ENCODE measurements at regions not wholly inside any gene's neighbourhood (a gene's known extent, or its start where the extent isn't known, plus 50 kb on each side); places are given as distances from the start of the nearest gene placed in this dataset.
"Not testable (repeated sequence)": the region's sequence is repeated elsewhere in the genome, so short reads cannot be mapped to it uniquely, and the experiment has no call there.

DNA sequence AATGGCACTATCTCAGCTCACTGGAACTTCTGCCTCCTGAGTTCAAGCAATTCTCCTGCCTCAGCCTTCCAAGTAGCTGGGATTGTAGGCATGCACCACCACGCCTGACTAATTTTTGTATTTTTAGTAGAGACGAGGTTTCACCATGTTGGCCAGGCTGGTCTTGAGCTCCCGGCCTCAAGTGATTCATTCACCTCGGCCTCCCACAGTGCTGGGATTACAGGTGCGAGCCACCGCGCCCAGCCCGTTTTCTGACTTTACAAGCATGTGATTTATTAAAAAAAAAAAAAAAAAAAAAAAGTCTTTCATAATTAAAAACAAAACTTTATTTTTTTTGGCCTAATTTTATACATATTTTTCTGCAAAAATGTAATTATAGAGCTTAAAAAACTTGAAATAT, 64.8 kb upstream of the DGKB start:
- not testable (repeated sequence) for DNase-seq (ENCODE audit: low spot score)

DNA sequence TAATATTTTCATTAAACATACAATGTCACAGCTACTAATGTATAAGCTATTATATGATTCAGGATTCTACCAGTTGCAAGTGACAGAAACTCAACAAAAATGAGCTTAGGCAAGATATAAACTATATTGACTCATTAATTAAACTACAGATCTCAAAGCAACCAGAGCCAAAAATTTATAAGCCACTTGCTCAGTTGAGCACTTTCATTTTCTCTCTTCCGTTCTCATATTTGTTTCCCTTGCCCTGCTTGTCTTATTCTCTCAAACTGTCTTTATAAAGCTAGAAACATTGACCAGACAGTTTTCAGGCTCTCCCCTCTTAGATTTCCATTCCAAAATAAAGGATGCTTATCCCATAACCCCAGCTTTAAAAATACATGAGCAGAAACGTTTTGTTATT, 60.2 kb upstream of the DGKB start:
- DNase-seq (ENCODE audit: low spot score) = no peak

DNA sequence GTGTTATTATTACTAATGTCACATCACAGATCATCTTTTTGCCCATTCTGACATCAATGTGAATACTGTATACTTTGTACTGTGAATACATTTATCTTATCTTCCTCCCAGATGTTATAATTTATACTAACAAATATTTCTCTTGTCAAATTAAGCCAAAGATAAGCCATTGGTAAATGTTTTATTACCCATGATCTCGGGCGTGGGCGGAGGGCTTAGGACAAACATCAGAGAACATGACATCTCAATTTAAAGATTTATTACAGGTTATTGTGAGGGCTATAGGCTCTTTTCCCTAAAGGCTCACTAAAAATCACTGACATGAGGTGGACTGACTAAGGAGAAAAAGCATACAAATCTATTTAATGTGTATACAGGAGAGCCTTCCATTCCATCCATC, 58.2 kb upstream of the DGKB start:
- no peak for DNase-seq (ENCODE audit: low spot score)

DNA sequence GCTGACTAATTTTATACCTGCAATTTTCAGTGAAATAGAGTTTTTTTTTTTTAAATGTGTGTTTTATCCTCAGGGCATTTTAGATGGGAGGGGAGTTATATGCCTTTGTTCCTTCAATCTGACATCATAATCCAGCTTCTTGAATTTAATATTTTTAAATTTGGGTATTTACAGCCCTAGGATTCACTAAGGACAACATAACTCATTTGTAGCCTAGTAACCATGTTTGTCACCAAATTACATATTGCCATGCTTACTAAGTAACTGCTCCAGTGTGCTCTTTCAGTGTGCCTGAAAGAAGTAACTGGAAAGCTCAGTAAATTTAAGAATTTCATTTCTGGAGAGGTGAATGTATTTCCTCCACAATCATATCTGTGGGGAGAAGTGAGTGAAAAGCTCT, 56.8 kb upstream of the DGKB start:
- no peak for DNase-seq (ENCODE audit: low spot score)

DNA sequence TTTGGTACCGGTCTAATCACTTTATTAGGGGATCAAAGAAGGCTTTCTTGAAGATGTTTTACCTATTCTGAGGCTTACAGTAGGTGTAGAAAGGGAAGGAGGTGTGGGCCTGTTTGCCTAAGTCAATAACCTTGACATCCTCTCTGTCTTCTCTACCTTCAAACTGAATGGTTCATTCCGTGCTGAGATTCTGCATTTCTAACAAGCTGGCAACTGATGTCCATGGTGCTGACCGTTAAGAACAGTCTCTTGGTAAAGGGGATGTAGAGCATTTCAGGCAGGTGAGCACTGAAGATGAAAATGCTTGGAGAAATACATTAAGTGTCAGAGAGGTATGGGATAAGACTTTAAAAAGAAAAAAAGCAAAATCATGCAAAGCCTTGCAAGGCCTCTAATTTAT, 51.5 kb upstream of the DGKB start:
- no peak for DNase-seq (ENCODE audit: low spot score)

Measured in cerebellar cortex (tissue), 1 donor.